MM.1S (cell line): ENCODE measurements at regions not wholly inside any gene's neighbourhood (a gene's known extent, or its start where the extent isn't known, plus 50 kb on each side); places are given as distances from the start of the nearest gene placed in this dataset.

Experiments used
- DNase-seq: peaks from one replicate; pipeline ENCODE4 v3.0.0-alpha.2; 2015
- H2AFZ ChIP-seq: fragments of 300-600 bp; sonication (generic); 2 replicates; pipeline ENCODE4 v1.6.0; 2016; ENCODE audit warnings: antibody characterized with exemption, low read length
- H3F3A ChIP-seq: fragments of 300-600 bp; sonication (generic); 2 replicates; pipeline ENCODE4 v1.6.1; 2016; ENCODE audit warnings: mild to moderate bottlenecking, antibody characterized with exemption, low read length, moderate library complexity, mixed read lengths; ENCODE audit not compliant: insufficient read depth
- H3K27ac ChIP-seq: fragments of 300-600 bp; sonication (generic); 2 replicates; pipeline ENCODE4 v1.5.1; 2016; ENCODE audit warnings: mild to moderate bottlenecking, low read length
- H3K27me3 ChIP-seq: fragments of 300-600 bp; sonication (generic); replicated peaks from 2 replicates; pipeline ENCODE4 v1.6.0; 2016; ENCODE audit warnings: low read length; ENCODE audit not compliant: insufficient read depth
- H3K36me3 ChIP-seq: fragments of 300-600 bp; sonication (generic); replicated peaks from 2 replicates; pipeline ENCODE4 v1.6.1; 2016; ENCODE audit warnings: mild to moderate bottlenecking, low read length, mixed read lengths; ENCODE audit not compliant: insufficient read depth
- H3K4me1 ChIP-seq: fragments of 300-600 bp; sonication (generic); 2 replicates; pipeline ENCODE4 v1.6.1; 2016; ENCODE audit warnings: low read length, mixed read lengths
- H3K4me2 ChIP-seq: fragments of 300-600 bp; sonication (generic); 2 replicates; pipeline ENCODE4 v1.6.0; 2016; ENCODE audit warnings: low read depth, low read length
- H3K4me3 ChIP-seq: fragments of 300-600 bp; sonication (generic); 2 replicates; pipeline ENCODE4 v1.5.1; 2016; ENCODE audit warnings: low read length, mixed read lengths
- H3K79me2 ChIP-seq: fragments of 300-600 bp; sonication (generic); 2 replicates; pipeline ENCODE4 v1.6.1; 2016; ENCODE audit warnings: mixed run types, low read length, mixed read lengths
- H3K9ac ChIP-seq: fragments of 300-600 bp; sonication (generic); 2 replicates; pipeline ENCODE4 v1.6.1; 2016; ENCODE audit warnings: low read length, mixed read lengths
- H3K9me2 ChIP-seq: fragments of 300-600 bp; sonication (generic); replicated peaks from 2 replicates; pipeline ENCODE4 v1.6.1; 2016; ENCODE audit warnings: mild to moderate bottlenecking, low read length, mixed read lengths; ENCODE audit not compliant: insufficient read depth
- H3K9me3 ChIP-seq: fragments of 300-600 bp; sonication (generic); replicated peaks from 2 replicates; pipeline ENCODE4 v1.6.1; 2016; ENCODE audit warnings: mild to moderate bottlenecking, low read length, mixed read lengths; ENCODE audit not compliant: insufficient read depth
- H4K20me1 ChIP-seq: fragments of 300-600 bp; sonication (generic); 2 replicates; pipeline ENCODE4 v1.6.1; 2016; ENCODE audit warnings: mild to moderate bottlenecking, low read length, moderate library complexity, mixed read lengths; ENCODE audit not compliant: insufficient read depth
- CTCF ChIP-seq: fragments of 300-600 bp; sonication (generic); IDR thresholded peaks from 2 replicates; pipeline ENCODE4 v1.5.1; 2016; ENCODE audit warnings: antibody characterized with exemption, low read length, mixed read lengths
- EZH2 ChIP-seq: fragments of 300-600 bp; sonication (generic); optimal IDR thresholded peaks from 2 replicates; pipeline ENCODE3; 2017; ENCODE audit warnings: low read depth, mild to moderate bottlenecking, antibody characterized with exemption, low read length, mixed read lengths
- EZH2phosphoT487 ChIP-seq: fragments of 300-600 bp; sonication (generic); IDR thresholded peaks from 2 replicates; pipeline ENCODE4 v1.6.1; 2018; ENCODE audit warnings: antibody characterized with exemption, low read length

GRCh38 chr2:196513796-196514526, 125.6 kb upstream of the CCDC150 start:
- Histone ChIP-seq H3K79me2 (no peaks in the 10 kb centered on the region), H3F3A (no peaks in the 10 kb centered on the region), H3K27ac (no peak overlapping the region), H3K9ac (no peak overlapping the region), H3K9me2 (no peaks in the 10 kb centered on the region), H3K4me3 (no peak overlapping the region), H3K4me1 (no peaks in the 10 kb centered on the region), H3K36me3 (no peaks in the 10 kb centered on the region), H3K4me2 (no peak overlapping the region), H3K27me3 (no peaks in the 10 kb centered on the region), H4K20me1 (no peaks in the 10 kb centered on the region), H2AFZ (no peak overlapping the region), H3K9me3 (no peaks in the 10 kb centered on the region)
- no peak for TF ChIP-seq CTCF
- TF ChIP-seq EZH2 = no peak
- TF ChIP-seq EZH2phosphoT487 = no peak
- DNase-seq = no peak

DNA sequence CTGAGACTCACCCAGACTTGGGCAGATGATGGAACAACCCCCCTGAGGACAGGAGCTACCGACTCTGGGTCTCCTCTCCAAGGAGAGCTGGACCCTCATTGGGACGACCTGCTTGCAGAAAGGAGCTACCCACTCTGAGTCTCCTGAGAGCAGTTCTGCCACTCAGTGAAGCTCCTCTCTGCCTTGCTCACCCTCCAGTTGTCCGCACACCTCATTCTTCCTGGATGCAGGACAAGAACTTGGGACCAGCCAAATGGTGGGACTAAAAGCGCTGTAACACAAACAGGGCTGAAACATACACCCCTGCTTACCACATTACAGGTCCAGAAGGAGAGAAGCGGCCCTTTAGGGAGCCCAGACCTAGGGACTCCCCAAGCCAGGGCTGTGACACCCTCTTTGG, 124.9 kb upstream of the CCDC150 start:
- Histone ChIP-seq H3K9me3 (no peaks in the 10 kb centered on the region), H4K20me1 (no peaks in the 10 kb centered on the region), H3K4me2 (no peak overlapping the region), H3K9me2 (no peaks in the 10 kb centered on the region), H3K9ac (no peak overlapping the region), H2AFZ (no peak overlapping the region), H3K27me3 (no peaks in the 10 kb centered on the region), H3K36me3 (no peaks in the 10 kb centered on the region), H3K27ac (no peak overlapping the region), H3K79me2 (no peaks in the 10 kb centered on the region), H3K4me3 (no peak overlapping the region), H3K4me1 (no peaks in the 10 kb centered on the region), H3F3A (no peaks in the 10 kb centered on the region)
- DNase-seq = no peak
- no peak for TF ChIP-seq EZH2
- TF ChIP-seq CTCF = no peak
- TF ChIP-seq EZH2phosphoT487 = no peak

DNA sequence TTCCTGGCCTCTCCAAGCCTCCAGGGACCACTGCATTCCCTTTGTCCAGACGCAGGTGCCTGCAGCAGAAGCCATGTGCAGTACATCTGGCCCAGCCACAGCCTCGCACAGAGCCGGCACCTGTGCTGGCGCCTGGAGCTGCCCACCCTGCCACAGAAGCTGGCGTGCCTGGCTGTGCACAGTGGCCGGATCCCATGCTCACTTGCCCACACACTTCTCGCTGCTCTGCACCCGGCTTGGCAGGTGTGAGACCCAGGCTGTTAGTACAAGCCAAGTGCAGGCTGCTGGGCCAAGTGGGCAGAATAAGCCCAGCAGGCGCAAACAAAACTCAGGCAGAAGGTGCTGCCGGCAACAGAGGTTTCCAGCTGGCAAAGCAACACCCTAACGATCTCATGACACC, 124.5 kb upstream of the CCDC150 start:
- no peaks in the 10 kb centered on the region for H3K36me3 ChIP-seq
- H3K4me2 ChIP-seq = no peak overlapping the region
- no peaks in the 10 kb centered on the region for H3K79me2 ChIP-seq
- H3K27ac ChIP-seq = no peak overlapping the region
- no peak overlapping the region for H3K4me3 ChIP-seq
- DNase-seq = no peak
- TF ChIP-seq CTCF (no peak), EZH2phosphoT487 (no peak), EZH2 (no peak)
- no peaks in the 10 kb centered on the region for H4K20me1 ChIP-seq
- H3K27me3 ChIP-seq = no peaks in the 10 kb centered on the region
- no peaks in the 10 kb centered on the region for H3K9me3 ChIP-seq
- no peaks in the 10 kb centered on the region for H3F3A ChIP-seq
- H2AFZ ChIP-seq = no peak overlapping the region
- no peaks in the 10 kb centered on the region for H3K4me1 ChIP-seq
- no peaks in the 10 kb centered on the region for H3K9me2 ChIP-seq
- H3K9ac ChIP-seq = no peak overlapping the region
